SK-N-SH treated with all-trans-retinoic acid at 6 μM for 48 hours (cell line): ENCODE measurements at regions not wholly inside any gene's neighbourhood (a gene's known extent, or its start where the extent isn't known, plus 50 kb on each side); places are given as distances from the start of the nearest gene placed in this dataset.

Experiments
- ATAC-seq: fragments of 200-7000 bp; cut with Tn5 transposase; 3 replicates; pipeline ENCODE4 v1.9.1; 2020; ENCODE audit warnings: mild to moderate bottlenecking, moderate library complexity
- ARNTL ChIP-seq: fragments of 450-650 bp; formaldehyde crosslinking; IDR thresholded peaks from 2 replicates; pipeline ENCODE4 v1.5.0; 2020; ENCODE audit warnings: low read depth, mild to moderate bottlenecking, moderate library complexity, borderline replicate concordance
- BACH2 ChIP-seq: fragments of 250-450 bp; sonication (Bioruptor Pico); IDR thresholded peaks from 2 replicates; pipeline ENCODE4 v1.9.0; 2021; ENCODE audit warnings: mild to moderate bottlenecking, borderline replicate concordance
- CREB5 ChIP-seq: fragments of 250-450 bp; sonication (Bioruptor Pico); IDR thresholded peaks from 2 replicates; pipeline ENCODE4 v1.5.1; 2020; ENCODE audit warnings: low read depth, mild to moderate bottlenecking, moderate library complexity
- CSDC2 ChIP-seq: fragments of 250-450 bp; sonication (Bioruptor Pico); IDR thresholded peaks from 2 replicates; pipeline ENCODE4 v1.5.0; 2020; ENCODE audit warnings: mild to moderate bottlenecking, moderate library complexity
- CSRNP3 ChIP-seq: fragments of 250-450 bp; sonication (Bioruptor Pico); IDR thresholded peaks from 2 replicates; pipeline ENCODE4 v1.5.1; 2021; ENCODE audit warnings: mild to moderate bottlenecking, moderate library complexity
- ESRRG ChIP-seq: fragments of 250-450 bp; sonication (Bioruptor Pico); IDR thresholded peaks from 2 replicates; pipeline ENCODE4 v1.6.1; 2021; ENCODE audit warnings: mild to moderate bottlenecking
- ISL1 ChIP-seq: fragments of 250-450 bp; sonication (Bioruptor Pico); IDR thresholded peaks from 2 replicates; pipeline ENCODE4 v2.1.2; 2022; ENCODE audit warnings: mild to moderate bottlenecking, moderate library complexity
- OSR1 ChIP-seq: fragments of 250-450 bp; sonication (Bioruptor Pico); IDR thresholded peaks from 2 replicates; pipeline ENCODE4 v1.8.0; 2022; ENCODE audit warnings: moderate library complexity, mild to moderate bottlenecking, inconsistent platforms
- PATZ1 ChIP-seq: fragments of 250-450 bp; sonication (Bioruptor Pico); IDR thresholded peaks from 2 replicates; pipeline ENCODE4 v1.8.0; 2020; ENCODE audit warnings: mild to moderate bottlenecking, moderate library complexity, borderline replicate concordance
- PPARA ChIP-seq: fragments of 250-450 bp; sonication (Bioruptor Pico); IDR thresholded peaks from 2 replicates; pipeline ENCODE4 v1.5.0; 2020; ENCODE audit warnings: mild to moderate bottlenecking, borderline replicate concordance
- RARB ChIP-seq: fragments of 250-450 bp; sonication (Bioruptor Pico); IDR thresholded peaks from 2 replicates; pipeline ENCODE4 v1.8.0; 2021; ENCODE audit warnings: mild to moderate bottlenecking, moderate library complexity
- SNAI2 ChIP-seq: fragments of 250-450 bp; sonication (Bioruptor Pico); IDR thresholded peaks from 2 replicates; pipeline ENCODE4 v1.5.0; 2020; ENCODE audit warnings: mild to moderate bottlenecking, moderate library complexity
- TCF4 ChIP-seq: fragments of 250-450 bp; sonication (Bioruptor Pico); IDR thresholded peaks from 2 replicates; pipeline ENCODE4 v1.8.0; 2021; ENCODE audit warnings: mild to moderate bottlenecking, moderate library complexity, borderline replicate concordance
- TOX ChIP-seq: fragments of 250-450 bp; sonication (Bioruptor Pico); IDR thresholded peaks from 2 replicates; pipeline ENCODE4 v1.8.0; 2021; ENCODE audit warnings: mild to moderate bottlenecking, moderate library complexity, borderline replicate concordance
- TSHZ2 ChIP-seq: fragments of 250-450 bp; sonication (Bioruptor Pico); IDR thresholded peaks from 2 replicates; pipeline ENCODE4 v1.5.0; 2020; ENCODE audit warnings: mild to moderate bottlenecking, moderate library complexity
- ZFP30 ChIP-seq: fragments of 450-650 bp; formaldehyde crosslinking; IDR thresholded peaks from 2 replicates; pipeline ENCODE4 v1.5.0; 2022; ENCODE audit warnings: mild to moderate bottlenecking, moderate library complexity
- ZNF565 ChIP-seq: fragments of 450-650 bp; formaldehyde crosslinking; conservative IDR thresholded peaks from 2 replicates; pipeline ENCODE4 v1.5.0; 2020; ENCODE audit warnings: low read depth, mild to moderate bottlenecking, moderate library complexity
- ZNF70 ChIP-seq: fragments of 450-650 bp; formaldehyde crosslinking; IDR thresholded peaks from 2 replicates; pipeline ENCODE4 v1.5.0; 2020; ENCODE audit warnings: mild to moderate bottlenecking, moderate library complexity
- ZNF8 ChIP-seq: fragments of 450-650 bp; formaldehyde crosslinking; IDR thresholded peaks from 2 replicates; pipeline ENCODE4 v1.5.0; 2020; ENCODE audit warnings: mild to moderate bottlenecking, moderate library complexity
- TF ChIP-seq, protein P1 (sequence below): fragments of 250-450 bp; sonication (Bioruptor Pico); IDR thresholded peaks from 2 replicates; pipeline ENCODE4 v1.8.0; 2021; ENCODE audit warnings: low read depth, mild to moderate bottlenecking, moderate library complexity, borderline replicate concordance

- no peak for ATAC-seq
- TF ChIP-seq PATZ1 = no peak
- TF ChIP-seq TSHZ2 = no peak
- no peak for TF ChIP-seq ZFP30 (CRISPR knock-in tag)
- no peak for TF ChIP-seq CREB5
- TF ChIP-seq CSRNP3 = no peak
- no peak for TF ChIP-seq PPARA (CRISPR knock-in tag)
- no peak for TF ChIP-seq RARB (CRISPR knock-in tag)
- TF ChIP-seq BACH2 (CRISPR knock-in tag) = no peak
- TF ChIP-seq ISL1 (CRISPR knock-in tag) = no peak
- no peak for TF ChIP-seq SNAI2
- no peak for TF ChIP-seq OSR1
- TF ChIP-seq ZNF565 (CRISPR knock-in tag) = no peak
- no peak for TF ChIP-seq ZNF8 (CRISPR knock-in tag)
- TF ChIP-seq TCF4 = no peak
- TF ChIP-seq, protein P1, sequence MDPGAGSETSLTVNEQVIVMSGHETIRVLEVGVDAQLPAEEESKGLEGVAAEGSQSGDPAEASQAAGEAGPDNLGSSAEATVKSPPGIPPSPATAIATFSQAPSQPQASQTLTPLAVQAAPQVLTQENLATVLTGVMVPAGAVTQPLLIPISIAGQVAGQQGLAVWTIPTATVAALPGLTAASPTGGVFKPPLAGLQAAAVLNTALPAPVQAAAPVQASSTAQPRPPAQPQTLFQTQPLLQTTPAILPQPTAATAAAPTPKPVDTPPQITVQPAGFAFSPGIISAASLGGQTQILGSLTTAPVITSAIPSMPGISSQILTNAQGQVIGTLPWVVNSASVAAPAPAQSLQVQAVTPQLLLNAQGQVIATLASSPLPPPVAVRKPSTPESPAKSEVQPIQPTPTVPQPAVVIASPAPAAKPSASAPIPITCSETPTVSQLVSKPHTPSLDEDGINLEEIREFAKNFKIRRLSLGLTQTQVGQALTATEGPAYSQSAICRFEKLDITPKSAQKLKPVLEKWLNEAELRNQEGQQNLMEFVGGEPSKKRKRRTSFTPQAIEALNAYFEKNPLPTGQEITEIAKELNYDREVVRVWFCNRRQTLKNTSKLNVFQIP (CRISPR knock-in tag) = no peak
- TF ChIP-seq TOX (CRISPR knock-in tag) = no peak
- no peak for TF ChIP-seq ESRRG (CRISPR knock-in tag)
- no peak for TF ChIP-seq ZNF70 (CRISPR knock-in tag)
- TF ChIP-seq ARNTL (CRISPR knock-in tag) = no peak
Observed at GRCh38 chr14:101167428-101167827, 263.9 kb upstream of the RTL1 start.

- no peak for ATAC-seq
- no peak for TF ChIP-seq ZNF8 (CRISPR knock-in tag)
- TF ChIP-seq CSDC2 (CRISPR knock-in tag) = no peak
- TF ChIP-seq RARB (CRISPR knock-in tag) = no peak
- TF ChIP-seq ZNF565 (CRISPR knock-in tag) = no peak
- TF ChIP-seq ZFP30 (CRISPR knock-in tag) = no peak
- TF ChIP-seq TCF4 = no peak
Observed at GRCh38 chr14:101169267-101169666, 265.7 kb upstream of the RTL1 start.

DNA sequence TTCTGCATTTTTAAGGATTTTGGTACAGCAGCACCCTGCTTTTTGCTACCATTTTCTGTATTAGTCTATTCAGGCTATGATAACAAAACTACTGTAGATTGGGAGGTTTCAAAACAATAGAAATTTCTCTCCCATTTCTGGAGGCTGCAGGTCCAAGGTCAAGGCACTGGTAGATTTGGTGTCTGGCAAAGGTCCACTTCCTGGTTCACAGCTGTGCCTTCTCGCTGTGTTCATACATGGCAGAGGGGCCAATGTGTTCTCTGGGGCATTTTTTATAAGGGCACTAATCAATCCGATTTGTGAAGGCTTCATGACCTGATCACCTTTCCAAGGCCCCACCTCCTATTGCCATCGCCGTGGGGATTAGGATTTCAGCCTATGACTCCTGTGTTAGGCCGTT, 268.1 kb upstream of the RTL1 start:
- ATAC-seq = no peak
- TF ChIP-seq CREB5 (no peak), ZFP30 (CRISPR knock-in tag) (no peak), OSR1 (no peak), ZNF8 (CRISPR knock-in tag) (no peak), PATZ1 (no peak), TSHZ2 (no peak), ZNF565 (CRISPR knock-in tag) (no peak), ESRRG (CRISPR knock-in tag) (no peak), ISL1 (CRISPR knock-in tag) (no peak), ZNF70 (CRISPR knock-in tag) (no peak)
- TF ChIP-seq, protein P1 (CRISPR knock-in tag) = no peak
